ENCODE measurements at regions not wholly inside any gene's neighbourhood (a gene's known extent, or its start where the extent isn't known, plus 50 kb on each side); places are given as distances from the start of the nearest gene placed in this dataset.

DNA sequence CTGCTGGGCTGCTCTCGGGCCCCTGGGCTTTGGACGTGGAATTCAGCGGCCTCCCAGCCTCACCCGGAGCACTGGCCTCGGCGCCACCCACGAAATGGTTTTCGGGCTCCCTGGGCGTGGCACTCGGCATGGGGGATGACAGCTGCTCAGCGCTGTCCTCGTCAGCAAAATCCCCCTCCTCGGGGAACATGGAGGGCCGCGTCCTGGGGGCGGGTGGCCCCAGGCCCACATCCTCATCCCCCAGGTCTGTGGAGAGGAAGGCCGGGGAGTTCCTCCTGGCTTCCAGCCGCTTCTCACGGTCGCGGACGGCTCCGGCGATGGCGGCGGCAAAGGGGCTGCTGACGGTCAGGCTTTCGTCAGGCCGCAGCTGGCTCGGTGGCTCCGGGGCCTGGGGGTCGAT, 88.4 kb downstream of the CTTN start:
- no peaks in the 10 kb centered on the region for H3K36me3 ChIP-seq (ENCODE audit: insufficient read depth, low read length)
- no peak overlapping the region for H3K9ac ChIP-seq (ENCODE audit: low read length)
- H3K9me3 ChIP-seq (ENCODE audit: low read length) = no peaks in the 10 kb centered on the region
- no peaks in the 10 kb centered on the region for H3K27me3 ChIP-seq (ENCODE audit: control insufficient read depth in 1 of 2, insufficient read depth in 2 of 2, low read length in 2 of 2)
- H3K4me1 ChIP-seq (ENCODE audit: insufficient read depth, low read length) = peaks cover 14% of the 10 kb centered on the region
- H3K27ac ChIP-seq (ENCODE audit: low read depth, low read length) = no peak overlapping the region
- no peak overlapping the region for H3K4me3 ChIP-seq (ENCODE audit: low read depth in 1 of 2, low read length in 2 of 2)

DNA sequence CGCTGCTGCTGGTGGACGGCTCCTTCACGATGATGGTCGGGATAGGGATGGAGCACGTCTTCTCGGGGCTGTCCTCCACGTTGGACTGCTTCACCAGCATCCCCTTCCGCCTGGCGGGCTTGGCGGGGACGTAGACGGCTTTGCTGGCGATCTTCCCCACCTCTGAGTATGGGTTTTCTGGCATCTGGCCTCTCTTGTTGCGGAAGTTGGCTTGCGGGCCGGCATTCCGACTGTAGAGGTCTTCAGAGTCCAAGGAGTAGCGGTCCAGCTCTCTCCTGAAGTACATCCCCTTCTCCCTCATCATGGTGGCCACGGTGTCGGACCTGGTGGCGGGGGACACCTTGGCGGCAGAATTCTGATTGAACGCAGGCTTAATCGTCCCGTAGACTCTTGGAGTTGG, 88.8 kb downstream of the CTTN start:
- Histone ChIP-seq H3K9me3 (ENCODE audit: low read length) (no peaks in the 10 kb centered on the region), H3K27me3 (ENCODE audit: control insufficient read depth in 1 of 2, insufficient read depth in 2 of 2, low read length in 2 of 2) (no peaks in the 10 kb centered on the region), H3K36me3 (ENCODE audit: insufficient read depth, low read length) (no peaks in the 10 kb centered on the region), H3K4me1 (ENCODE audit: insufficient read depth, low read length) (peaks cover 9% of the 10 kb centered on the region), H3K4me3 (ENCODE audit: low read depth in 1 of 2, low read length in 2 of 2) (no peak overlapping the region), H3K9ac (ENCODE audit: low read length) (no peak overlapping the region), H3K27ac (ENCODE audit: low read depth, low read length) (no peak overlapping the region)

DNA sequence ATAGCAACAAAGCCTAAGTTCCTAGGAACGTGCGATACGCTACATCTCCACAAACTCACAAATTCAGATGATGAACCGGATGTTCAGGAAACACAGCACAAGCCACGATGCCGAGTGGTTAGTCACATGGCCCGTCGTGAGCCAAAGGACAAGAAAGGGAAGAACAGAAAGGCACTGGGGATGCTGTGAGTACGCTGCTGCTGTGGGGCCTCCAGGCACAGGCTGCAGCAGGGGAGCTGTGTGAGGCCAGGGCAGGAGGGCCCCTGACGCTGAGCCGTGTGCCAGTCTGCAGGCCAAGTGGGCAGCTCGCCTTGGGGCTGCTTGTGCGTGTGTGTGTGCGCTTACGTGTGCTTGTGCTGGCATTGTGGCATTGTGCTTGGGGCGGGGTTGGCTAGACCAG, 89.4 kb downstream of the CTTN start:
- Histone ChIP-seq H3K9ac (ENCODE audit: low read length) (no peak overlapping the region), H3K4me3 (ENCODE audit: low read depth in 1 of 2, low read length in 2 of 2) (no peak overlapping the region), H3K36me3 (ENCODE audit: insufficient read depth, low read length) (no peaks in the 10 kb centered on the region)

DNA sequence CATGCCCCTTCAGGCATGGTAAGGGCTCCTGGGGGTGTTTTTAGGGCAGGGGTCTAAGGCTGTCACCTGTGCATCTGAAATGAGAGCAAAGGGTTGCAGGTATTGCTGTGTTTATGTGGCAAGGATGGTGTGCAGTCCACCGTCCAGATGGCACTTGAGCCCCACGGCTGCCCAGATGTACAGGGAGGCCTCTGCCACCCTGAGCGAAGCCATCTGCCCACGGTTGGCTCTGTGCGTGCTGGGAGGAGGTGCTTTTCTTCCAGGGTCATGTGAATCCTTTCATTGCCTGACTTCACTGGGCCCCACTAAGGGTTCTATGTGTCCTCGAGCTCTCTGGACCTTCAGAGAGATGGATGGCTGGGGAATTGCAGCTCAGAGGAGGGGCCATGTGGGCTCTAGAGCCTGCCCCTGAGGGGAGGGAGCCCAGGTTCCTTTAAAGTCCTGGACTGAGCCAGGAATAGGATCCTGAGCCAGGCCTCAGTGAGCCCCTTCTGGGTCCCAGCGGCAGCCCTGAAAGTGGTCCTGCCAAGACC, 89.9 kb downstream of the CTTN start:
- Histone ChIP-seq H3K36me3 (ENCODE audit: insufficient read depth, low read length) (no peaks in the 10 kb centered on the region), H3K27ac (ENCODE audit: low read depth, low read length) (no peak overlapping the region), H3K27me3 (ENCODE audit: control insufficient read depth in 1 of 2, insufficient read depth in 2 of 2, low read length in 2 of 2) (no peaks in the 10 kb centered on the region), H3K9me3 (ENCODE audit: low read length) (no peaks in the 10 kb centered on the region), H3K9ac (ENCODE audit: low read length) (no peak overlapping the region), H3K4me1 (ENCODE audit: insufficient read depth, low read length) (no peaks in the 10 kb centered on the region), H3K4me3 (ENCODE audit: low read depth in 1 of 2, low read length in 2 of 2) (no peak overlapping the region)

More for the DNA sequence above, 89.4 kb downstream of the CTTN start:
- H3K4me1 ChIP-seq (ENCODE audit: insufficient read depth, low read length) = peaks cover 3% of the 10 kb centered on the region
- H3K27ac ChIP-seq (ENCODE audit: low read depth, low read length) = no peak overlapping the region
- H3K9me3 ChIP-seq (ENCODE audit: low read length) = no peaks in the 10 kb centered on the region
- no peaks in the 10 kb centered on the region for H3K27me3 ChIP-seq (ENCODE audit: control insufficient read depth in 1 of 2, insufficient read depth in 2 of 2, low read length in 2 of 2)

DNA sequence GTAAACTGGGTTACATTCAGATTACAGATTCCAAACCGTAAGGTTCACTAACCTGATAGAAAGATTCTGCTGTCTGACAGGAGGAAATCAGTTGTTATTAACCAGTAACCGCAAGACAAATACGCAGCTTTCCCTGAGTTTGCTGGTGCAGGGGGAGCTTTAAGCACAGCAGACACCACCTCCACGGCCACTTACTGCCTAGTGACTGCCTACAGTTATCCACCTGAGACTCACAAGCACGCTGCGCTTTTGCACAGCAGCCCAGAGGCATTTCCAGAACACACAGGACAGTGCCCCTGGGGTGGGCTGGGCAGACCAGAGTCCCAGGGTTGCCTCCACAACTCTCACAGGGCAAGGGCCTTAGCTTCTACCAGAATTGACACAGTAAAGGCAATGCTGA, 90.9 kb downstream of the CTTN start:
- H3K4me1 ChIP-seq (ENCODE audit: insufficient read depth, low read length) = no peaks in the 10 kb centered on the region
- H3K4me3 ChIP-seq (ENCODE audit: low read depth in 1 of 2, low read length in 2 of 2) = no peak overlapping the region
- no peaks in the 10 kb centered on the region for H3K27me3 ChIP-seq (ENCODE audit: control insufficient read depth in 1 of 2, insufficient read depth in 2 of 2, low read length in 2 of 2)
- no peak overlapping the region for H3K9ac ChIP-seq (ENCODE audit: low read length)
- H3K9me3 ChIP-seq (ENCODE audit: low read length) = no peaks in the 10 kb centered on the region
- H3K36me3 ChIP-seq (ENCODE audit: insufficient read depth, low read length) = no peaks in the 10 kb centered on the region
- H3K27ac ChIP-seq (ENCODE audit: low read depth, low read length) = no peak overlapping the region

DNA sequence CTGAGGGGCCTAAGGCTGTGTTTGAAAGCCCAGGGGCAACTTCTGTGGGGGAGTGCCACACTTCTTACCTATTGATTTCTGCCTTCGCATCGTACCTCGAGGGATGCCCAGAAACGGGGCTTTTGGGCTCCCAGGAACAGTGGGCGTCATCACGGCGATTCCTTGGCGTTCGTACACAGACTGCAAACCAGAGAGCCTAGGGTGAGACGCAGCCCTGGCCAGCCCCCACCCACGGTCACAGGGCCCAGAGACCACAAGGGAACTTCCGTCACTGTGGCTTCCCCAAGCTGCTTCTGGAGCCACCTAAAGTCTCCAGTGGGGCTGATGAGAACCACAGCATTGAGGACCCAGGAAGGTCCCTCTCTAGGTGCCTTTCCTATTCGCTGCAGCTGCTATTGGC, 91.9 kb downstream of the CTTN start:
- no peak overlapping the region for H3K9ac ChIP-seq (ENCODE audit: low read length)
- H3K4me3 ChIP-seq (ENCODE audit: low read depth in 1 of 2, low read length in 2 of 2) = no peak overlapping the region
- no peaks in the 10 kb centered on the region for H3K27me3 ChIP-seq (ENCODE audit: control insufficient read depth in 1 of 2, insufficient read depth in 2 of 2, low read length in 2 of 2)
- no peak overlapping the region for H3K27ac ChIP-seq (ENCODE audit: low read depth, low read length)
- H3K4me1 ChIP-seq (ENCODE audit: insufficient read depth, low read length) = no peaks in the 10 kb centered on the region
- H3K36me3 ChIP-seq (ENCODE audit: insufficient read depth, low read length) = no peaks in the 10 kb centered on the region
- no peaks in the 10 kb centered on the region for H3K9me3 ChIP-seq (ENCODE audit: low read length)

DNA sequence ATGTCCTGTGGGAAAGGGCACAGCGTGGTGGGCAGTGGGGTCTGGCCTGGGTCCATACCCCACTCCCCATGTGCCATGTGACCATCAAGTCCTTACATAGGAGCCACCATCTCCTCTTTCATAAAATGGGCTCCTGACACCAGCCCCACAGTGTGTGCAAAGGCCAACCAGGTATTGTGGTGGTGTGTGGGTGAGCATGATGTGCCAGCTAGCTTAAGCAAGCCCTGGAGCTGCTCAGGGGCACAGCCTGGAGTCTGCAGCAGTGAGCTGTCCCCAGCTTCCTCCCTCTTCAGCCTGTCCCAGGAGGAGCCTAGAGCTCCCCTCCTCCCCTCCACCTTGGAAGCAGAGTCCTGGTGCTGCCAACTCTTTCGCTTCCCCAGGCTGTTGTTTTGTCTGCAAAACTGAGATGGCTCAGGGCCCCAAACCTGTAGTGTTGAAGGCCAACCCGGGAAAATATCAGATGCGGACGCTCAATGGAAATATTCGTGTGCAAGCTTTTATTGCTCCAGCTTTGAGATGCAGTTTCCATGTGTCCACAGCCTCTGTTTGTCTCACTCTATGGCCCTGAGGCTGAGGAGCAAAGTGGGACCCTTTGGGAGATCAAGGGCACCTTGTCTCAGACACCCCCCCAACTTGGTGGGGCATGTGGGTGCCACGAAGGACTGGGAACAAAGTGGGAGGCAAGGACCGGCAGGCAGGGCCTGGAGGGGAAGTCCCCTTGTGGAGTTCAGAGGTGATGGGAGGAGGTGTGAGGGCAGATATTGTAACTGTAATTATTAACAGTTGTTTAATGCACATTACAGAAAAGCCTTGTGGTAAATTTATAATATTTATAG, 92.6 kb downstream of the CTTN start:
- no peaks in the 10 kb centered on the region for H3K27me3 ChIP-seq (ENCODE audit: control insufficient read depth in 1 of 2, insufficient read depth in 2 of 2, low read length in 2 of 2)
- H3K27ac ChIP-seq (ENCODE audit: low read depth, low read length) = no peak overlapping the region
- no peaks in the 10 kb centered on the region for H3K36me3 ChIP-seq (ENCODE audit: insufficient read depth, low read length)
- H3K9me3 ChIP-seq (ENCODE audit: low read length) = no peaks in the 10 kb centered on the region
- no peaks in the 10 kb centered on the region for H3K4me1 ChIP-seq (ENCODE audit: insufficient read depth, low read length)
- no peak overlapping the region for H3K4me3 ChIP-seq (ENCODE audit: low read depth in 1 of 2, low read length in 2 of 2)
- H3K9ac ChIP-seq (ENCODE audit: low read length) = no peak overlapping the region

DNA sequence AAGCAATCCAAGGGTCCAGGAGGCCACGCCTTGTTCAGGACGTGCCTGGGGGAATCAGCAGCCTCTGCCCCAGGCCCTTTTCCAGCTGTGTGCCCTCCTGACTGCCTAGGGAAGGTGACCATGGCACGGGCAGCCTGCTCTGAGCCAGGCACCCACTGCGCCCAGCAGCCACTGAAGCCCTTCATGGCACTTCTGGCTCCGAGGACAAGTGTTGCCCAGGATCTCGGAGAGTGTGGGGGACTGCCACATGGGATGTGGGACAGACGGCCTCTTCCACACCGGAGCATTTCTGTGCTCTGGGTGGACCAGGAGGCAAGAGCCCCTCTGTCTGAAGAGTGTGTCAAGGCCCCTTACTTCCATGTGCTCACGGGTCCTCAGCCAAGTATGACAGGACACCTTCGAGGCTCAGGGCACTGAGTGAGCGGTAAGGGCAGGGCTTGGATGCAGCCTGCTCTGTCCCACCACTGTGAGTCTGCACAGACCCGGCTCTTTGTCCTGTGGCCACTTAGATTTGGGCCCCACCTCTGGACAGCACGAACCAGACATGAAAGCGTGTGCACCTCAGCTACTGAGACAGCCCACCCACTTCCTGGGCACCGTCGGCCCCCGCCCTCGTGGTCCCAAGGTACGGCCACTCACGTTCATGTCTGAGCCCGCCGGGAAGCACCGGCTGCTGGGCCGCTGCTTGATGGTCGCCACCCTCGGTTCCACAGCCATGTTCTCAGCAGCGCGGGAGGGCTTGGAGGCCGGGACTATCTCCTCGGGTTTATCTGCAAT, 93.6 kb downstream of the CTTN start:
- H3K27me3 ChIP-seq (ENCODE audit: control insufficient read depth in 1 of 2, insufficient read depth in 2 of 2, low read length in 2 of 2) = no peaks in the 10 kb centered on the region
- no peaks in the 10 kb centered on the region for H3K36me3 ChIP-seq (ENCODE audit: insufficient read depth, low read length)
- H3K27ac ChIP-seq (ENCODE audit: low read depth, low read length) = no peak overlapping the region
- no peaks in the 10 kb centered on the region for H3K9me3 ChIP-seq (ENCODE audit: low read length)
- no peak overlapping the region for H3K4me3 ChIP-seq (ENCODE audit: low read depth in 1 of 2, low read length in 2 of 2)
- H3K9ac ChIP-seq (ENCODE audit: low read length) = no peak overlapping the region
- H3K4me1 ChIP-seq (ENCODE audit: insufficient read depth, low read length) = no peaks in the 10 kb centered on the region

DNA sequence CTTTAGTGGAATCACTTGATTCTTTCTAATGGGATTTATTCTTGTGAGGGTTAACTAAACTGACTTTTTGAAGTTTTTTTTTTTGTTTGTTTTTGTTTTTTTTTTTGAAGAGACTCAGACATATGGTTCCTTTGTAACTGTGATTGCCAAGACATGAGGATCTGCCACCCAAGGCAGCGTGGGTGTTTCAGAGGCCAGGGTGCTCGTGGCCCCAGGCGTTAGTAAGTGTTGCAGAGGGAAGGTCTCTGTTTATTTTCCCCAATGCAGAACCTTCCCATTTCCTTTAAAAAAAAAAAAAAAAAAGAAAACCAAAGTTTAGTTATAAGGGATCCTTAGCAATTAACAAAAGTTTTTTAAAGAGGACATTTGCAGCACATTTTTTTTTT, 94.8 kb downstream of the CTTN start:
- Histone ChIP-seq H3K36me3 (ENCODE audit: insufficient read depth, low read length) (no peaks in the 10 kb centered on the region), H3K9me3 (ENCODE audit: low read length) (no peaks in the 10 kb centered on the region), H3K9ac (ENCODE audit: low read length) (no peak overlapping the region), H3K4me3 (ENCODE audit: low read depth in 1 of 2, low read length in 2 of 2) (no peak overlapping the region), H3K4me1 (ENCODE audit: insufficient read depth, low read length) (no peaks in the 10 kb centered on the region), H3K27me3 (ENCODE audit: control insufficient read depth in 1 of 2, insufficient read depth in 2 of 2, low read length in 2 of 2) (no peaks in the 10 kb centered on the region), H3K27ac (ENCODE audit: low read depth, low read length) (no peak overlapping the region)

DNA sequence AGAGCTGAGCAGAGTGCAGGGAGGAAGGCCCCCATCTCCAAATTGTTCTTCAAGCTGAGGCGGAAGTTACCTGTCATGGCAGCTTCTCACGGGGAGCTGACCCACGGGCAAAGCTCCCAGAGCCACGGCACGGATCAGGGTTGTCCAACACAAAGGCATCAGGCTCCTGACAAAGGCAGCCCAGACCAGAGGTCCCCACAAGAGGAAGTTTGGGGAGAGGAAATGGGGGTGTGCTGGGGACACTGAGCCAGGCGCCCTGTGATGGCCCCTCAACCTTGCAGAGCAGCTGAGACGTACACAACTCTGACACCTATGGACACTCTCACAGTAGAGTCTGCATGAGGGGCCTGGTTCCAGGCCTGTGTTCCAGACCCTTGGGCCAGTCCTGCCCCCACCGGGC, 95.6 kb downstream of the CTTN start:
- H3K4me3 ChIP-seq (ENCODE audit: low read depth in 1 of 2, low read length in 2 of 2) = no peak overlapping the region
- no peaks in the 10 kb centered on the region for H3K4me1 ChIP-seq (ENCODE audit: insufficient read depth, low read length)
- no peaks in the 10 kb centered on the region for H3K36me3 ChIP-seq (ENCODE audit: insufficient read depth, low read length)
- H3K27ac ChIP-seq (ENCODE audit: low read depth, low read length) = no peak overlapping the region
- no peak overlapping the region for H3K9ac ChIP-seq (ENCODE audit: low read length)
- no peaks in the 10 kb centered on the region for H3K9me3 ChIP-seq (ENCODE audit: low read length)
- no peaks in the 10 kb centered on the region for H3K27me3 ChIP-seq (ENCODE audit: control insufficient read depth in 1 of 2, insufficient read depth in 2 of 2, low read length in 2 of 2)

DNA sequence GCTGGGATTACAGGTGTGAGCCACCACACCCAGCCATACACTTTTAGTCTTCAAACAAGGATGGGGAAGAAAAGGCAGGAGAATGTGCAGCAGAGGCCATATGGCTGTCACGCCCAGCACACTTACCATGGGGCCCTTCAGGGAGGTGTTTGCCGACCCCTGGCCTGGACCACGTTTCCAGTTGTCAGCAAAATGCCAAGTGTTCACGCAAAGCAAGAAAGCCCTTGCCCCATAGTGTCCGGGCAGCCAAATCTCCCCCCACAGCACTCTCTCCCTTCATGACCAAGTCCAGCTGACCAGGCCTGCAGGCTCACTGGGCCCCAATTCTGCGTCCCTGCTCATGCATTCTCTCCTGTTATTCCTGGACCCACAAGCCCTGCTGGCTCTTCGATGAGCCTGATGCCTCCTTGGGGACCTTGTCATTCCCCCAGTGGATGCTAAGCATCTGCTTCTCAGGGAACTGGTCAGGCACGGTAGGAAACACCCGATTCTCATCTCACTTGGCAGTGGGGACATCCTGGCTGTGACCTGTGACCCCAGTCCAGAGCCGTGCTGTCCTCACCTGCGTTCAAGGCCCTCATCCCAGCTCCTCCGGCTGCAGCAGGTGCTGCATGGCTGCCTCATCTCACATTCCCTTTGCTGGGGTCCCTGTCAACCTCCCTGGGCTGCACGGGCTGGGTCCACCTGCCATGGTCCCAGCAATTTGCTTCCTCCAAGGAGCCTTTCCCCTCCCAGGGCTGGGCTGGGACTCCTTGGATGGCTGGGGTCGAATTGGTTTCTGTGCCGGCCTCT, 96.4 kb downstream of the CTTN start:
- Histone ChIP-seq H3K4me1 (ENCODE audit: insufficient read depth, low read length) (no peaks in the 10 kb centered on the region), H3K4me3 (ENCODE audit: low read depth in 1 of 2, low read length in 2 of 2) (no peak overlapping the region), H3K9me3 (ENCODE audit: low read length) (no peaks in the 10 kb centered on the region), H3K27me3 (ENCODE audit: control insufficient read depth in 1 of 2, insufficient read depth in 2 of 2, low read length in 2 of 2) (no peaks in the 10 kb centered on the region), H3K9ac (ENCODE audit: low read length) (no peak overlapping the region), H3K36me3 (ENCODE audit: insufficient read depth, low read length) (no peaks in the 10 kb centered on the region), H3K27ac (ENCODE audit: low read depth, low read length) (no peak overlapping the region)

Measured in muscle layer of colon (tissue), 2 donors.